Immature natural killer cell (primary cell): ENCODE measurements at regions not wholly inside any gene's neighbourhood (a gene's known extent, or its start where the extent isn't known, plus 50 kb on each side); places are given as distances from the start of the nearest gene placed in this dataset.

ENCODE experiments used
- DNase-seq, 3 donors: peaks; one replicate each; pipeline ENCODE4 v3.0.0; 2022; ENCODE audit warnings: mixed read lengths in 1 of 3
- H3K27ac Mint-ChIP-seq, 6 donors: one replicate each; pipeline ENCODE4 v1.8.0; 2020; ENCODE audit warnings: mixed read lengths in 6 of 6, mild to moderate bottlenecking in 5 of 6, inconsistent platforms in 4 of 6, moderate library complexity in 3 of 6
- H3K27me3 Mint-ChIP-seq, 3 donors: one replicate each; pipeline ENCODE4 v1.8.0; 2020 to 2021; ENCODE audit warnings: low read depth in 3 of 3, mild to moderate bottlenecking in 3 of 3, mixed read lengths in 3 of 3, moderate library complexity in 3 of 3, inconsistent platforms in 1 of 3
- H3K36me3 Mint-ChIP-seq, 3 donors: one replicate each; pipeline ENCODE4 v1.8.0; 2020; ENCODE audit warnings: mixed read lengths in 3 of 3, inconsistent platforms in 2 of 3, mild to moderate bottlenecking in 2 of 3
- H3K4me1 Mint-ChIP-seq, 2 donors: one replicate each; pipeline ENCODE4 v1.8.0; 2020; ENCODE audit warnings: inconsistent platforms in 2 of 2, mild to moderate bottlenecking in 2 of 2, mixed read lengths in 2 of 2, moderate library complexity in 1 of 2
- H3K4me3 Mint-ChIP-seq, 5 donors: one replicate each; pipeline ENCODE4 v1.8.0; 2020; ENCODE audit warnings: mild to moderate bottlenecking in 5 of 5, mixed read lengths in 5 of 5, inconsistent platforms in 3 of 5, moderate library complexity in 3 of 5
- H3K9me3 Mint-ChIP-seq, 6 donors: one replicate each; pipeline ENCODE4 v1.8.0; 2020; ENCODE audit warnings: mild to moderate bottlenecking in 6 of 6, mixed read lengths in 6 of 6, inconsistent platforms in 4 of 6, moderate library complexity in 3 of 6

- no peak for DNase-seq
- H3K9me3 Mint-ChIP-seq = no peaks in the 10 kb centered on the region
- H3K36me3 Mint-ChIP-seq = no peaks in the 10 kb centered on the region
- no peaks in the 10 kb centered on the region for H3K27me3 Mint-ChIP-seq
- H3K4me3 Mint-ChIP-seq = no peak overlapping the region
- H3K27ac Mint-ChIP-seq = no peak overlapping the region
- H3K4me1 Mint-ChIP-seq = peaks cover 7 to 9% of the 10 kb centered on the region in 2 donors
Measured at GRCh38 chr17:63154586-63155244, 188.7 kb downstream of the TANC2 start.

- DNase-seq = no peak
- H3K9me3 Mint-ChIP-seq = no peaks in the 10 kb centered on the region
- peak overlapping the region in 1 of 6 donors; percentile 47 for H3K27ac Mint-ChIP-seq
- no peak overlapping the region for H3K4me3 Mint-ChIP-seq
- peaks cover 7 to 9% of the 10 kb centered on the region in 2 donors for H3K4me1 Mint-ChIP-seq
- H3K36me3 Mint-ChIP-seq = no peaks in the 10 kb centered on the region
- no peaks in the 10 kb centered on the region for H3K27me3 Mint-ChIP-seq
Measured at GRCh38 chr17:63156986-63157385, 191.0 kb downstream of the TANC2 start.

DNA sequence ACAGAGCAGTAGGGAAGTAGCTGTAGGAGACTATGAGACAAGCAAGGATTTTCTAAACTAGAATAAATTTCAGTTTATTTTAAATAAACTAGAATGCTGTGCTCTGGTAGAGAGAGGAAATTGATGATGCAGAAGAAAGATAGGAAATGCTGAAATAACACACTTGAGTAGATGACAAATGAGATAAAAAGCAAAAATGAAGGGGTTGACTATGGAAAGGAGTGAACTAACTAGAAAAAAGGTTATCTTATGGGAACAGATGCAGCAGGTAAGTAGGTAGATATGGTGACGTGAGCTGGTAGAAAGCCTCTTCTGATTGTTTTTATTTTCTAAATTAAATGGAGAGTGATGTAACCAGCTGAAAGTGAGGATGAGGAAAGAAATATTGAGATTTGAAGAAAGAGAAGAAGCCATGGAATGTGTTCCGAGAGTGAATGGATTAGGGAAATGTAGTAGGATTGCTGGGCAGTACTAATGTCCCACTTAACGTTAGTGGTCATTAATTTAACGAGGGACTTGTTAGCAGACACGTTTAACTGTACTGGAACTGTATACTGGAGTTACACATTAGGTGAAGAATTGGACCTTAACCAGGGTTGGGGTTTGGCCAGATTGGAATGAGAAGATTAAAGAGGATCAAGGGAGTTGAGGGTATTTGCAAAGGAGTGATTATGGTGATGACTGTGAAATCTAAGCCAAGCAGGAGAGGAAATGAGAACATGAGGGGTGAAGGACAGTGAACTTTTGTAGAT, 196.5 kb downstream of the TANC2 start:
- DNase-seq = no peak
- Mint-ChIP-seq H3K4me3 (no peak overlapping the region), H3K27me3 (no peaks in the 10 kb centered on the region), H3K4me1 (no peaks in the 10 kb centered on the region), H3K27ac (no peak overlapping the region), H3K9me3 (no peaks in the 10 kb centered on the region), H3K36me3 (no peaks in the 10 kb centered on the region)

- DNase-seq = no peak
- Mint-ChIP-seq H3K4me1 (no peaks in the 10 kb centered on the region), H3K4me3 (no peak overlapping the region), H3K36me3 (no peaks in the 10 kb centered on the region), H3K27me3 (no peaks in the 10 kb centered on the region), H3K9me3 (no peaks in the 10 kb centered on the region), H3K27ac (no peak overlapping the region)
Measured at GRCh38 chr17:63163158-63163520, 197.1 kb downstream of the TANC2 start.

DNA sequence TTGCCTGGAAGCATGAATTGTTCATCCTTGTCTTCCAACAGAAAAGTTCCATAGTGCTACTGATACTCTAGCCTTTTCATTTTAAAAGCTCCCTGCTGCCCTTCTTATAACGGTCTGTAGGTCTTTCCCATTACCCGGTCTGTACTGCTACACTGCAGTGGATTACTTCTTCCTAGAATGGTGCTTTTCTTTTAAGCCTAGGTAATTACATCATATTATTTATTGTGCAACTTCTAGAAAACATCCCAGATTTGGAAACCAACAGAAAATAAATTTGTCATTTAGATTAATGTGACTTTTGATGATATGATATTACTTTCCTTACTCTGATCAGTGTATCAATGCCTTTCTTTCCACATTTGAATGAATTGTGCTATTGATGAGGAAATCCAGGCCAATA, 199.4 kb downstream of the TANC2 start:
- H3K4me1 Mint-ChIP-seq = no peaks in the 10 kb centered on the region
- H3K4me3 Mint-ChIP-seq = no peak overlapping the region
- H3K27ac Mint-ChIP-seq = no peak overlapping the region
- H3K27me3 Mint-ChIP-seq = no peaks in the 10 kb centered on the region
- no peak for DNase-seq
- H3K9me3 Mint-ChIP-seq = no peaks in the 10 kb centered on the region
- H3K36me3 Mint-ChIP-seq = no peaks in the 10 kb centered on the region

DNA sequence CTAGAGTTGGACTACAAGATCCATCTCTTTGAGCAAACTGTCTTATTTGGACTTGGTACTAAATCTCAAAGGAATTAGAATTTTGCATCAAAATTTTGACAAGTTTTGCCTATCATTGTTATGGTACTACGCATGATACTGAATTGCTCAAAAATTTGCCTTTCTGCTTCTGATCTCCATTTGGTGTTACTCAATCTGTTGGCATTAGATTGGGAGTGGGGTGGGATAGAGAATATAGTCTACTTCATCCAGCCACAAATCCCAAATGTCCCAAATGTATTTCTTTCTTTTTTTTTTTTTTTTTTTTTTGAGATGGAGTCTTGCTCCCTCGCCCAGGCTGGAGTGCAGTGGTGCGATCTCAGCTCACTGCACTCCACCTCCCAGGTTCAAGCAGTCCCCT, 204.8 kb downstream of the TANC2 start:
- H3K4me3 Mint-ChIP-seq = no peak overlapping the region
- H3K9me3 Mint-ChIP-seq = no peaks in the 10 kb centered on the region
- H3K27me3 Mint-ChIP-seq = peaks cover 0 to 3% (median 0%) of the 10 kb centered on the region in 3 donors
- no peak for DNase-seq
- H3K4me1 Mint-ChIP-seq = no peaks in the 10 kb centered on the region
- no peak overlapping the region for H3K27ac Mint-ChIP-seq
- H3K36me3 Mint-ChIP-seq = peaks cover 0 to 8% (median 0%) of the 10 kb centered on the region in 3 donors

GRCh38 chr17:63171428-63172393, 205.7 kb downstream of the TANC2 start:
- peaks cover 0 to 9% (median 0%) of the 10 kb centered on the region in 3 donors for H3K36me3 Mint-ChIP-seq
- H3K4me1 Mint-ChIP-seq = no peaks in the 10 kb centered on the region
- DNase-seq = no peak
- H3K9me3 Mint-ChIP-seq = no peaks in the 10 kb centered on the region
- peaks cover 0 to 3% (median 0%) of the 10 kb centered on the region in 3 donors for H3K27me3 Mint-ChIP-seq
- H3K4me3 Mint-ChIP-seq = no peak overlapping the region
- H3K27ac Mint-ChIP-seq = no peak overlapping the region

GRCh38 chr17:63173450-63173849, 207.4 kb downstream of the TANC2 start:
- no peak overlapping the region for H3K4me3 Mint-ChIP-seq
- H3K27me3 Mint-ChIP-seq = peaks cover 0 to 3% (median 3%) of the 10 kb centered on the region in 3 donors
- DNase-seq = no peak
- no peak overlapping the region for H3K27ac Mint-ChIP-seq
- no peaks in the 10 kb centered on the region for H3K9me3 Mint-ChIP-seq
- no peaks in the 10 kb centered on the region for H3K4me1 Mint-ChIP-seq
- H3K36me3 Mint-ChIP-seq = peaks cover 0 to 9% (median 0%) of the 10 kb centered on the region in 3 donors

DNA sequence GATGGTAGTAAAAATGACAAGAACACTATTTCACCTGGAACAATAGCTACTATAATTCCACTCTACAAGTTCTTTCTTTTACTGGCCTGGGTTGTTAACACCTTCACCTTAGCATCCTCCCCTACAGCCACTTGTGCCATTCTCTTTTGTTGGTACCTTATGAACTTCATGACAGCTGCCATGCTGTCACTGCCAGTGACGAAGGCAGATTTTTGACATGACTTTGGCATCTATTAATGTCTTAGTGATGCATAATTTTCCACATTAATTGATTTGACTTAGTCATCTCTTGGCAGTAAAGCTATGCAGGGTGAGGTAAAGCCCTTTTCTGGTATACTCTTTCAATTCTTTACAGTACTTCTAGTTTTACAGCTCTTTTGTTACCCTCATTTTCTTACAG, 207.9 kb downstream of the TANC2 start:
- Mint-ChIP-seq H3K27me3 (peaks cover 0 to 3% (median 3%) of the 10 kb centered on the region in 3 donors), H3K36me3 (peaks cover 0 to 9% (median 0%) of the 10 kb centered on the region in 3 donors), H3K27ac (no peak overlapping the region)

DNA sequence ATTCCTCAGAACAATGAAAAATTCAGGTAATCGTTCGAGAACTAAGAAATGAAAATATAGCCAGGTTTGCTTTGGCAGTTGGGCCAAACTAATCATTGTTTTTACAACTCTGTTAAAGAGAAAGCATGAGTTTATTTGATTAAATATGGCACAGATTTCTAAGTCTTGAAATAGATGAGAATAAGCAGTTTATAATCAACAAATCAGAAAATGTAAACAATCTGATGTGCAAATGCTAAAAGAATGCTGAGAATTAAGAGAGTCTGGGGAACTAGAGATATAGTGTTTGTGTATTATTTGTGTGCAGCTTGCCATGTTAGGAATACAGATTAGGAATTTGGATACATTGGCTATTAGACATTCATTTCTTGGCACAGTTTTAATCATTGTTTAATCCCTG, 212.5 kb downstream of the TANC2 start:
- no peaks in the 10 kb centered on the region for H3K9me3 Mint-ChIP-seq
- no peaks in the 10 kb centered on the region for H3K4me1 Mint-ChIP-seq
- DNase-seq = no peak
- H3K36me3 Mint-ChIP-seq = peaks cover 0 to 9% (median 0%) of the 10 kb centered on the region in 3 donors
- H3K27ac Mint-ChIP-seq = no peak overlapping the region
- H3K27me3 Mint-ChIP-seq = peaks cover 0 to 3% (median under 1%) of the 10 kb centered on the region in 3 donors
- no peak overlapping the region for H3K4me3 Mint-ChIP-seq

More for the DNA sequence above, 207.9 kb downstream of the TANC2 start:
- no peaks in the 10 kb centered on the region for H3K9me3 Mint-ChIP-seq
- no peak overlapping the region for H3K4me3 Mint-ChIP-seq
- no peaks in the 10 kb centered on the region for H3K4me1 Mint-ChIP-seq
- no peak for DNase-seq

GRCh38 chr17:63181856-63182255, 215.8 kb downstream of the TANC2 start:
- Mint-ChIP-seq H3K9me3 (no peaks in the 10 kb centered on the region), H3K27me3 (peaks cover 0 to 3% (median 0%) of the 10 kb centered on the region in 3 donors), H3K36me3 (peaks cover 0 to 3% (median 0%) of the 10 kb centered on the region in 3 donors), H3K4me1 (no peaks in the 10 kb centered on the region), H3K27ac (no peak overlapping the region), H3K4me3 (no peak overlapping the region)
- DNase-seq = no peak

DNA sequence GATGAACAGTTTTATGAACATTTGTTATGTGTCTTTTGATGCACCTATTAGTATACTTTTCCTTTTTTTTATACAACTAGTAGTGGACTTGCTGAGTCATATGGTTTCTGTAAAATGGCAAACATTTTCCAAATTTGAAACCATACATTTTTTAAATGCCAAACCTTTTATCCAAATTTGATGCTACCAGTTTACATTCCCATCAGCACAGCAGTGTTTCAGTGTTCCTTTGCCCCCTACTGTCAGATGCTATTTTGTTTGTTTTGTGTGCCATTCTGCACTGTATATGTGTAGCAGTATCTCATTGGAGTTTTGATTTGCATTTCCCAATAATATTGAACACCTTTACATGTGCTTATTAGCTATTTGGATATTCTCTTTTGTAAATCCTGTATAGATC, 219.4 kb downstream of the TANC2 start:
- no peaks in the 10 kb centered on the region for H3K27me3 Mint-ChIP-seq
- H3K4me1 Mint-ChIP-seq = peaks cover 0 to 4% of the 10 kb centered on the region in 2 donors
- DNase-seq = no peak
- peaks cover 3 to 7% (median 3%) of the 10 kb centered on the region in 3 donors for H3K36me3 Mint-ChIP-seq
- H3K27ac Mint-ChIP-seq = no peak overlapping the region
- H3K4me3 Mint-ChIP-seq = no peak overlapping the region
- no peaks in the 10 kb centered on the region for H3K9me3 Mint-ChIP-seq

DNA sequence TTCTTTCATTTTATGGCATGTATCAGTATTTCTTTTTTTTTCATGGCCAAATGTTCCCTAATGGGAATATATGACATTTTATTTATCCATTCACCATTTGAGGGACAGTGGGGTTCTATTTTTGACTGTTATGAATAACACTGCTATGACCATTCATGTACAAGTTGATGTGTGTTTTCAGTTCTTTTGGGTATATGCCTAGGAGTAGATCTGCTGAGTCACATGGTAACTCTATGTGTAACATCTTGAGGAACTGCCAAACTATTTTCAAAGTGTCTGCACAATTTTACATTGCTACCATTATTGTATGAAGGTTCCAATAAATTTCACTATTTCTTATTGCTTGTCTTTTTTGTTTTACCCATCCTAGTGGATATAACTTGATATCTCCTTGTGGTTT, 223.0 kb downstream of the TANC2 start:
- no peaks in the 10 kb centered on the region for H3K27me3 Mint-ChIP-seq
- H3K36me3 Mint-ChIP-seq = peaks cover 3 to 6% (median 3%) of the 10 kb centered on the region in 3 donors
- peaks cover 0 to 4% of the 10 kb centered on the region in 2 donors for H3K4me1 Mint-ChIP-seq
- no peaks in the 10 kb centered on the region for H3K9me3 Mint-ChIP-seq
- H3K27ac Mint-ChIP-seq = no peak overlapping the region
- H3K4me3 Mint-ChIP-seq = no peak overlapping the region
- DNase-seq = no peak

DNA sequence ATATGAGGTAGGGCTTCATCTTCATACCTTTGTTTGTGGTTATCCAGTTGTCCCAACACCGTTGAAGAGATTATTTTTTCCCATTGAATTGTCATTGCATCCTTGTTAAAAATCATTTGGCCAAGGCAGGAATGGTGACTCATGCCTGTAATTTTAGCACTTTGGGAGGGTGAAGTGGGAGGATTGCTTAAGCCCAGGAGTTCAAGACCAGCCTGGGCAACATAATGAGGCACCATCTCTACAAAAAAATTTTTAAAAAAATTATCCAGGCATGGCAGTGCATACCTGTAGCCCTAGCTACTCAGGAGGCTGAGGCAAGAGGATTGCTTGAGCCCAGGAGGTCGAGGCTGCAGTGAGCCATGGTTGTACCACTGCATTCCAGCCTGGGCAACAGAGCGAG, 223.9 kb downstream of the TANC2 start:
- H3K27me3 Mint-ChIP-seq = no peaks in the 10 kb centered on the region
- DNase-seq = no peak
- no peak overlapping the region for H3K27ac Mint-ChIP-seq
- H3K9me3 Mint-ChIP-seq = no peaks in the 10 kb centered on the region
- peaks cover 0 to 4% of the 10 kb centered on the region in 2 donors for H3K4me1 Mint-ChIP-seq
- H3K36me3 Mint-ChIP-seq = peaks cover 3 to 6% (median 3%) of the 10 kb centered on the region in 3 donors
- no peak overlapping the region for H3K4me3 Mint-ChIP-seq
